IPS-20b (cell line): ENCODE measurements at regions not wholly inside any gene's neighbourhood (a gene's known extent, or its start where the extent isn't known, plus 50 kb on each side); places are given as distances from the start of the nearest gene placed in this dataset.

Experiments
- H3K27ac ChIP-seq: one replicate; pipeline ENCODE4 v1.5.1; 2013; ENCODE audit warnings: low read length
- H3K27me3 ChIP-seq: 2 replicates; pipeline ENCODE4 v1.6.1; 2013; ENCODE audit warnings: mild to moderate bottlenecking, low read length, inconsistent platforms; ENCODE audit not compliant: insufficient read depth
- H3K36me3 ChIP-seq: 2 replicates; pipeline ENCODE4 v1.6.1; 2013; ENCODE audit warnings: low read depth, mild to moderate bottlenecking, inconsistent platforms, low read length, moderate library complexity; ENCODE audit not compliant: insufficient read depth
- H3K4me1 ChIP-seq: 2 replicates; pipeline ENCODE4 v1.6.1; 2013; ENCODE audit warnings: mild to moderate bottlenecking, control low read depth, inconsistent platforms, low read length, moderate library complexity; ENCODE audit not compliant: insufficient read depth
- H3K4me3 ChIP-seq: 2 replicates; pipeline ENCODE4 v1.5.1; 2013; ENCODE audit warnings: mild to moderate bottlenecking, low read length, inconsistent platforms
- H3K9ac ChIP-seq: 2 replicates; pipeline ENCODE4 v1.6.1; 2013; ENCODE audit warnings: low read depth, mild to moderate bottlenecking, inconsistent platforms, low read length, moderate library complexity
- H3K9me3 ChIP-seq: 2 replicates; pipeline ENCODE4 v1.6.1; 2013; ENCODE audit warnings: mild to moderate bottlenecking, low read depth, low read length, inconsistent platforms; ENCODE audit not compliant: insufficient read depth

- no peaks in the 10 kb centered on the region for H3K9me3 ChIP-seq
- peaks cover 2% of the 10 kb centered on the region; the same call in 1 of the 2 replicates for H3K4me1 ChIP-seq
- no peak overlapping the region for H3K9ac ChIP-seq
- H3K27me3 ChIP-seq, result no peaks in the 10 kb centered on the region
- H3K36me3 ChIP-seq, result no peaks in the 10 kb centered on the region
- no peak overlapping the region for H3K4me3 ChIP-seq
- H3K27ac ChIP-seq, result no peak overlapping the region
These were observed 653.8 kb downstream of the BCL11A start for GRCh38 chr2:59899692-59900091.

GRCh38 chr2:59896499-59897245, 656.8 kb downstream of the BCL11A start:
- H3K4me3 ChIP-seq, result no peak overlapping the region
- no peak overlapping the region for H3K9ac ChIP-seq
- H3K9me3 ChIP-seq, result no peaks in the 10 kb centered on the region
- H3K4me1 ChIP-seq, result peaks cover 2% of the 10 kb centered on the region; the same call in 1 of the 2 replicates
- H3K36me3 ChIP-seq, result no peaks in the 10 kb centered on the region
- no peak overlapping the region for H3K27ac ChIP-seq
- H3K27me3 ChIP-seq, result no peaks in the 10 kb centered on the region

GRCh38 chr2:59893612-59894011, 659.8 kb downstream of the BCL11A start:
- no peak overlapping the region for H3K27ac ChIP-seq
- H3K4me3 ChIP-seq, result no peak overlapping the region
- peaks cover 3% of the 10 kb centered on the region; the same call in 1 of the 2 replicates for H3K4me1 ChIP-seq
- H3K27me3 ChIP-seq, result no peaks in the 10 kb centered on the region
- no peak overlapping the region for H3K9ac ChIP-seq
- no peaks in the 10 kb centered on the region for H3K9me3 ChIP-seq
- no peaks in the 10 kb centered on the region for H3K36me3 ChIP-seq

- Histone ChIP-seq H3K27ac (no peak overlapping the region), H3K9ac (no peak overlapping the region), H3K27me3 (no peaks in the 10 kb centered on the region), H3K36me3 (no peaks in the 10 kb centered on the region), H3K4me3 (no peak overlapping the region), H3K4me1 (peaks cover 12% of the 10 kb centered on the region; the same call in 1 of the 2 replicates), H3K9me3 (no peaks in the 10 kb centered on the region)
These were observed 661.1 kb downstream of the BCL11A start for GRCh38 chr2:59892398-59892797.

- H3K36me3 ChIP-seq, result no peaks in the 10 kb centered on the region
- no peak overlapping the region for H3K4me3 ChIP-seq
- H3K4me1 ChIP-seq, result peaks cover 9% of the 10 kb centered on the region; the same call in 1 of the 2 replicates
- H3K9ac ChIP-seq, result no peak overlapping the region
- H3K27me3 ChIP-seq, result no peaks in the 10 kb centered on the region
- H3K27ac ChIP-seq, result no peak overlapping the region
- no peaks in the 10 kb centered on the region for H3K9me3 ChIP-seq
These were observed 664.1 kb downstream of the BCL11A start for GRCh38 chr2:59889305-59889704.

GRCh38 chr2:59888706-59889105, 664.7 kb downstream of the BCL11A start:
- Histone ChIP-seq H3K27me3 (no peaks in the 10 kb centered on the region), H3K36me3 (no peaks in the 10 kb centered on the region), H3K9me3 (no peaks in the 10 kb centered on the region), H3K9ac (peak overlapping the region; percentile 43; the same call in 1 of the 2 replicates), H3K4me3 (no peak overlapping the region), H3K4me1 (peaks cover 9% of the 10 kb centered on the region; the same call in 1 of the 2 replicates), H3K27ac (no peak overlapping the region)

- Histone ChIP-seq H3K4me3 (no peak overlapping the region), H3K36me3 (no peaks in the 10 kb centered on the region), H3K27ac (no peak overlapping the region), H3K4me1 (peaks cover 9% of the 10 kb centered on the region; the same call in 1 of the 2 replicates), H3K27me3 (no peaks in the 10 kb centered on the region), H3K9me3 (no peaks in the 10 kb centered on the region), H3K9ac (peak overlapping the region; percentile 43; the same call in 1 of the 2 replicates)
These were observed 665.4 kb downstream of the BCL11A start for GRCh38 chr2:59888015-59888414.

GRCh38 chr2:59887366-59887765, 666.1 kb downstream of the BCL11A start:
- H3K9ac ChIP-seq, result no peak overlapping the region; the same call in 1 of the 2 replicates
- H3K36me3 ChIP-seq, result no peaks in the 10 kb centered on the region
- no peak overlapping the region for H3K4me3 ChIP-seq
- no peak overlapping the region for H3K27ac ChIP-seq
- H3K9me3 ChIP-seq, result no peaks in the 10 kb centered on the region
- H3K27me3 ChIP-seq, result no peaks in the 10 kb centered on the region
- peaks cover 9% of the 10 kb centered on the region; the same call in 1 of the 2 replicates for H3K4me1 ChIP-seq

- Histone ChIP-seq H3K9me3 (no peaks in the 10 kb centered on the region), H3K9ac (no peak overlapping the region), H3K27ac (no peak overlapping the region), H3K27me3 (no peaks in the 10 kb centered on the region), H3K4me3 (no peak overlapping the region), H3K36me3 (no peaks in the 10 kb centered on the region), H3K4me1 (peaks cover 9% of the 10 kb centered on the region; the same call in 1 of the 2 replicates)
These were observed 666.7 kb downstream of the BCL11A start for GRCh38 chr2:59886759-59887158.

- Histone ChIP-seq H3K9me3 (no peaks in the 10 kb centered on the region), H3K36me3 (no peaks in the 10 kb centered on the region), H3K4me1 (peaks cover 9% of the 10 kb centered on the region; the same call in 1 of the 2 replicates), H3K27me3 (no peaks in the 10 kb centered on the region), H3K9ac (no peak overlapping the region), H3K27ac (no peak overlapping the region), H3K4me3 (no peak overlapping the region)
These were observed 667.9 kb downstream of the BCL11A start for GRCh38 chr2:59885541-59885940.

GRCh38 chr2:59884166-59884565, 669.3 kb downstream of the BCL11A start:
- Histone ChIP-seq H3K36me3 (no peaks in the 10 kb centered on the region), H3K9ac (no peak overlapping the region), H3K27me3 (no peaks in the 10 kb centered on the region), H3K9me3 (no peaks in the 10 kb centered on the region), H3K4me3 (no peak overlapping the region), H3K27ac (no peak overlapping the region), H3K4me1 (peaks cover 14% of the 10 kb centered on the region; the same call in 1 of the 2 replicates)

GRCh38 chr2:59882822-59883221, 670.6 kb downstream of the BCL11A start:
- no peak overlapping the region for H3K9ac ChIP-seq
- no peaks in the 10 kb centered on the region for H3K27me3 ChIP-seq
- H3K4me3 ChIP-seq, result no peak overlapping the region
- no peak overlapping the region for H3K27ac ChIP-seq
- H3K9me3 ChIP-seq, result no peaks in the 10 kb centered on the region
- H3K4me1 ChIP-seq, result peaks cover 5% of the 10 kb centered on the region; the same call in 1 of the 2 replicates
- H3K36me3 ChIP-seq, result no peaks in the 10 kb centered on the region
